NCI-H146 treated with DMSO at 0.1 percent for 48 hours (cell line): ENCODE measurements at regions not wholly inside any gene's neighbourhood (a gene's known extent, or its start where the extent isn't known, plus 50 kb on each side); places are given as distances from the start of the nearest gene placed in this dataset.

ENCODE experiments used
- DNase-seq: peaks from one replicate; lab custom pipeline; 2025; ENCODE audit not compliant: unreplicated experiment; lab: John Stamatoyannopoulos, UW

DNA sequence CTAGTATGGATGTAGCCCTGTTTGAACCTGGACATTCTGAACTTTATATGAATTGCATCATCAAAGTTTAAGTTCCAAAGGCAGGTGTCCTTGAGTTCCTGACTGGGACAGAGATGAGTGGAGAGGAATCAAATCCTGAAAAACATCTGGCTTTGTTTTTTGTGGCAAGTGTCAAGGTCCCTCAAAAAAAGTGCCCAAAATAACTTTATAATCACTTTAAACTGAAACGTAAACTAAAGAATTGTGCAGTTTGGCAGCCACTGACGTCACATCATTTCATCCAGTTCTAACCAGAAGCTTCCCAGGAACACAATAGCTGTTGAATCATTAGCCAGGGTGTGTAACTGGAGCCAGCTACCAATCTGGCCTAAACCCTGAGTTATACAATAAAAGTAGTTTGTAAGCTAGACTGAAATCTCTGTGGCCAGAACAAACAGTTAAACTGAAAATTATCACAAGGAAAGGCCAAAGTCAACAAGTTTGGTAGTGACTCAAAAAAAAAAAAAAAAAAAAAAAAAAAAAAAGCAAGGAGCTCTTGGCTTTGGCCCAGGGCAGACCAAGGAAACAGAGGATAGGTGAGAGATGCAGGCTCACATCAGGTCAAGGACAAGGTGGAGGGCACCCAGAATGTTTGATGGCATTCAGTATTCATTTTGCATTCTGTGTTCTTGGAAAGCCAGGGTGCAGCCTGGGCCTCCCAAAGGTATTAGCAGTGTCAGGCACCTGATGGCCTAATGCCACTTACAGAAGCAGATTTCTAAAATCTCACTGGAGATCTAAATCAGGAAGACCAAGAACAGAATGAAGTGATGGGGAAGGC lies 74.3 kb downstream of the TNFSF18 start:
- DNase-seq: no peak

DNA sequence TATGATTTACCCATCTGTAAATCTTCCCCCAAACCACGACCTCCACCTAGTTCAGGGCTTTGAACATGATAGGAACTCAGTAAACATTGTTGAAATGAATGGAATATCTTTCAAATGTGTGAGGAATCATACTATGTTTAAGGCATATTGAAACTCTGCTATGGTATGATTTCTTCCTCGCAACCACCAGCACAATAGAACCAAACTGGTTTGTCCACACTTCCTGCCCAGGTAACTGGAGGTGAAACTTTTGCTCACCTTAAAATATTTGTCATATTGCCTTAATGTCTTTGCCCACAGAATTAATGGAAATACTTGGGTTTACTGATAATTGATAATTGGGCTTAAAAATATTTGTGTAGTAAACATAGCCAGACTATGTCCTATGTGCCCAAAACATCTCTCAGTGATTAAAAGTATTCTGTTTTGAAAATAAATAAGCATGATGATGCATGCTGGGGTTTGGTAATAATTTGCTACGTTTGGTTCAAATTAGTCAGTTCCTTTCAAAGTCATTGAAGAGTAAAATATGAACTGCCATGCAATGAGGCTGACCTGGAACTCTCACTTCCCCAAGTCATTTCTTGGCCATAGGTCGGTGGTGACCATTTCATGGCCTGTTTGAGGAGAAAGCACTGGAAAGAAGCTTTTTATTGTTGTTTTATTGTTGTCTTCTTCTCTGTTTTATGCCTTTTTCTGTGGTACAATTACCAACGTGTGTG lies 73.3 kb downstream of the TNFSF18 start:
- no peak for DNase-seq

DNA sequence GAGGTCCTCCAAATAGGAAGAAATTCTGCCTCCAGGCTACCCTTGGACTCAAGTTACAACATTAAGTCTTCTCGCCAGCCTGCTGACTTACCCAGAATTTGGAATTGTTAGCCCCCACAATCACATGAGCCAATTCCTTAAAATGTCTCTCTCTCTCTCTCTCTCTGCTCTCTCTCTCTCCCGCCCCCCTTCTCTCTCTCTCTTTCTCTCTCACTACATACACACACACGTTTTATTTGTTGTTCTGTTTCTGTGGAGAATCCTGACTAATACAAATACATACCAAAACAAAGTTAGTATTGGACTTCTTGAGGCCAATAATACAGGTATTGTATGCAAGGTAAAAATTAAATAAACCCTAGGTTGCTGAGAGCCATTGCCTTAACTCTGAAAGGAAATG lies 72.1 kb downstream of the TNFSF18 start:
- no peak for DNase-seq

DNA sequence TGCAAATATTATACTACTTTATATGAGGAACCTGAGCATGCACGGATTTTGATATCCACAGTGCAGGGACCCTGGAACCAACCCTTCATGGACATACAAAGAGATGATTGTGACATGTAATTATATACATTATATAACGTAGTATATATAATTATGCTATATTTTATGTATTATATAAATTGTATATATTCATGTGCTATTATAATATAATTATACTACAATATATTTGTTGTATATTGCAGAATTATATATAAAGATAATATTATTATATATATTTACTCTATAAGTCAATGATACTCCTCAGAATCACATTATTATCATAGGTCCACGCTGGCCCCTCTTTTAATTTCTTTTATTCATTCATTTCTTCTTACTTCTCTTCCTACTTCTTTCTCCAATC lies 70.9 kb downstream of the TNFSF18 start:
- DNase-seq: no peak

DNA sequence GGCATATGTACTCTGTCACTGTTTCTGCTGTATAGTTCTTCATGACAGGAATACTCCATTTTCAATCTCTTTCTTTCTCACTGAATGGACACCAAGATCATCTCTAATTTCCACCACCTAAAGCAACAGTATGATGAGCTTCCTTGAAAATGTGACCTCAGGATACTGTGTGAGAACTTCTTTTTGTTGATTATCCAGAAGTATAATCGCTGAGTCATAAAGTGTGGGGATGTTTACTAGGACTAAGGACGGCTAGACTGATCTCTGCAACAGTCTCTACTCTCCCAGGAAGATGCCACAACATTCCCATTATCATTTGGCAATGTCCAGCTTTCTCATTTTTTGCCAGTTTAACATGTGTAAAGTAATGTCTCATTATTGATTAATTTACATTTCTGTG lies 70.3 kb downstream of the TNFSF18 start:
- DNase-seq: no peak

DNA sequence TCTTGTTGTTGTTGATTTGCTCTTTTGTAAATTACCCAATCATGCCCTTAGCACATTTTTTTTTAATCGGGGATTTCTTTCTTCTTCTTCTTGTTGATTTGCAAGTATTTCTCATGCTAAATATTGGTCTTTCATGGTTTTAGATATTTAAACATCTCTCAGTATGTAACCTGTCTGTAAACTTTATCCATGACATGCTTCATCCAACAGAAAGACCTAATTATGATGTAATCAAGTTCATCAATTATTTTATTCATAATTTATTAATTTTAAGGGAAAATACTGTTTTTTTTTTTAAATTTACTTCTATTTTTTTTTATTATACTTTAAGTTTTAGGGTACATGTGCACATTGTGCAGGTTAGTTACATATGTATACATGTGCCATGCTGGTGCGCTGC lies 69.8 kb downstream of the TNFSF18 start:
- no peak for DNase-seq
